ENCODE measurements at regions not wholly inside any gene's neighbourhood (a gene's known extent, or its start where the extent isn't known, plus 50 kb on each side); places are given as distances from the start of the nearest gene placed in this dataset.

DNA sequence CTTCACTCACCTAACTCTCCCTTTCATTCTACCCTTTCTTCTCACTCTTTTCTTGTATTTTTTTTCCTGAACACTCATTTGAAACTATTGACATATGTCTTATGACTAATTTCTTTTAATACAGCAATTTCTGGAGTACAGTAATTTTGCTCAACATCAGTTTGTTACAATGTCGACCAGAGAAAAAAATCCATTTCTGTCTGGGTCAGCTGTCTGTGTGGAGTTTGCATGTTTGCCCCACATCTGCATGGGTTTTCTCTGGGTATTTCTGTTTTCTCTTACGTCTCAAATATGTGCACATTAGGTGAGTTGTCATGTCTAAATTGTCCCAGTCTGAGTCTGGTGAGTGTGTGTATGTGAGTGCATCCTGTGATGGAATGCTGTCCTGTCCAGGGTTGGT, 294.8 kb downstream of the HS3ST1 start:
- no peak for DNase-seq
- no peak overlapping the region for H3K27ac Mint-ChIP-seq (ENCODE audit: unreplicated experiment)
- BruUV-seq (replicated peaks): no TSS peak
- ChIA-PET POLR2A (no interaction called here), CTCF (no interaction called here)
- Histone ChIP-seq H3K9me3 (no peaks in the 10 kb centered on the region), H3K36me3 (ENCODE audit: control insufficient read depth, insufficient read depth, low read length) (no peaks in the 10 kb centered on the region), H3K4me3 (ENCODE audit: low read depth, low read length) (no peak overlapping the region), H3K27me3 (replicated peaks; ENCODE audit: control insufficient read depth, insufficient read depth, low read length) (no peaks in the 10 kb centered on the region), H3K4me1 (peaks cover 4% of the 10 kb centered on the region)
- no peak overlapping the region for H3K4me3 Mint-ChIP-seq (ENCODE audit: unreplicated experiment)
- peaks cover 13% of the 10 kb centered on the region for H3K4me1 Mint-ChIP-seq (ENCODE audit: low read depth, unreplicated experiment)
- no peaks in the 10 kb centered on the region for H3K27me3 Mint-ChIP-seq (ENCODE audit: insufficient read depth, unreplicated experiment)
- H3K36me3 Mint-ChIP-seq (ENCODE audit: insufficient read depth, unreplicated experiment): no peaks in the 10 kb centered on the region
- intact Hi-C loops (cut with micrococcal nuclease; ENCODE audit: unreplicated experiment): no loop called here
- TF ChIP-seq, protein P1, sequence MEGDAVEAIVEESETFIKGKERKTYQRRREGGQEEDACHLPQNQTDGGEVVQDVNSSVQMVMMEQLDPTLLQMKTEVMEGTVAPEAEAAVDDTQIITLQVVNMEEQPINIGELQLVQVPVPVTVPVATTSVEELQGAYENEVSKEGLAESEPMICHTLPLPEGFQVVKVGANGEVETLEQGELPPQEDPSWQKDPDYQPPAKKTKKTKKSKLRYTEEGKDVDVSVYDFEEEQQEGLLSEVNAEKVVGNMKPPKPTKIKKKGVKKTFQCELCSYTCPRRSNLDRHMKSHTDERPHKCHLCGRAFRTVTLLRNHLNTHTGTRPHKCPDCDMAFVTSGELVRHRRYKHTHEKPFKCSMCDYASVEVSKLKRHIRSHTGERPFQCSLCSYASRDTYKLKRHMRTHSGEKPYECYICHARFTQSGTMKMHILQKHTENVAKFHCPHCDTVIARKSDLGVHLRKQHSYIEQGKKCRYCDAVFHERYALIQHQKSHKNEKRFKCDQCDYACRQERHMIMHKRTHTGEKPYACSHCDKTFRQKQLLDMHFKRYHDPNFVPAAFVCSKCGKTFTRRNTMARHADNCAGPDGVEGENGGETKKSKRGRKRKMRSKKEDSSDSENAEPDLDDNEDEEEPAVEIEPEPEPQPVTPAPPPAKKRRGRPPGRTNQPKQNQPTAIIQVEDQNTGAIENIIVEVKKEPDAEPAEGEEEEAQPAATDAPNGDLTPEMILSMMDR (IDR thresholded peaks at IDR 0.05; ENCODE audit: insufficient read depth in 1 of 2, low read depth in 1 of 2, low read length in 1 of 2, severe bottlenecking in 1 of 2, unreplicated experiment in 1 of 2): no peak
- H3K9me3 Mint-ChIP-seq (ENCODE audit: unreplicated experiment): peaks cover 33% of the 10 kb centered on the region

DNA sequence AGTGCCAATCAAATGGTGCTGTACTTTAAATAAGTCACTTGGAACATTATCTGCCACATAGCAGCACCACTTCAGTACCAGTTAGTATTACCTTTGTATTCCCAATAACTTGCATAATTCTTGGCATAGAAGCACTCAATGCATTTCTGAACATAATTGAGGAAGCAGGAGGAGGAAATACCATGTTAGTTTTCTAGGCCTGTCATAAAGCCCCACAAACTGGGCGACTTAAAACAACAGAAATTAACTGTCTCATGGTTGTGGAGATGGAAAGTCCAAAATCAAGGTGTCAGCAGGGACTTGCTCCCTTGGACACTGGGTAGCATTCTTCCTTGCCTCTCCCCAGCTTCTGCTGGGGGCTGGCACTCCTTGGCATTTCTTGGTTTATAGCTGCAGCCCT, 296.2 kb downstream of the HS3ST1 start:
- H3K27me3 ChIP-seq (replicated peaks; ENCODE audit: control insufficient read depth, insufficient read depth, low read length): no peaks in the 10 kb centered on the region
- no peaks in the 10 kb centered on the region for H3K36me3 ChIP-seq (ENCODE audit: control insufficient read depth, insufficient read depth, low read length)
- no peak for DNase-seq
- no peak overlapping the region for H3K4me3 ChIP-seq (ENCODE audit: low read depth, low read length)
- CTCF ChIA-PET: no interaction called here
- no peaks in the 10 kb centered on the region for H3K27me3 Mint-ChIP-seq (ENCODE audit: insufficient read depth, unreplicated experiment)
- BruUV-seq (replicated peaks): no TSS peak
- TF ChIP-seq, protein P1 (IDR thresholded peaks at IDR 0.05; ENCODE audit: insufficient read depth in 1 of 2, low read depth in 1 of 2, low read length in 1 of 2, severe bottlenecking in 1 of 2, unreplicated experiment in 1 of 2): no peak
- no peaks in the 10 kb centered on the region for H3K36me3 Mint-ChIP-seq (ENCODE audit: insufficient read depth, unreplicated experiment)
- H3K4me3 Mint-ChIP-seq (ENCODE audit: unreplicated experiment): no peak overlapping the region
- peaks cover 4% of the 10 kb centered on the region for H3K4me1 ChIP-seq
- no peaks in the 10 kb centered on the region for H3K9me3 ChIP-seq
- no peak overlapping the region for H3K27ac Mint-ChIP-seq (ENCODE audit: unreplicated experiment)
- intact Hi-C loops (cut with micrococcal nuclease; ENCODE audit: unreplicated experiment): no loop called here
- POLR2A ChIA-PET: no interaction called here
- peaks cover 13% of the 10 kb centered on the region for H3K4me1 Mint-ChIP-seq (ENCODE audit: low read depth, unreplicated experiment)
- H3K9me3 Mint-ChIP-seq (ENCODE audit: unreplicated experiment): peaks cover 33% of the 10 kb centered on the region

DNA sequence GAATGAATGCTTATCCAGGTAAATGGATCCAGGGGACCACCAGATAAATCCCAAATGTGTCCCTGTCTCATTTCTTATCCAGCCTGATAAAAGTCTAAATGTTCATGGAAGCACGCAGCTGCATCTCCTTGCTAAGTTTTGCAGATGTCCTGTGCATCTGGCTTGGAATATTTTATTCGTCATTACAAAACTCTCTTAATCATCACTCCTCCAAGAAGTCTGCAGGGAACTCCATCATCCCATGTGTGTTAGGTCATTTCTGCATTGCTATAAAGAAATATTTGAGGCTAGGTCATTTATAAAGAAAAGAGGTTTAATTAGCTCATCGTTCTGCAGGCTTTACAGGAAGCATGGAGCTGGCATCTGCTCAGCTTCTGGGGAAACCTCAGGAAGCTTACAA, 297.2 kb downstream of the HS3ST1 start:
- TF ChIP-seq, protein P1 (IDR thresholded peaks at IDR 0.05; ENCODE audit: insufficient read depth in 1 of 2, low read depth in 1 of 2, low read length in 1 of 2, severe bottlenecking in 1 of 2, unreplicated experiment in 1 of 2): no peak
- intact Hi-C loops (cut with micrococcal nuclease; ENCODE audit: unreplicated experiment): no loop called here
- Histone ChIP-seq H3K4me3 (ENCODE audit: low read depth, low read length) (no peak overlapping the region), H3K9me3 (no peaks in the 10 kb centered on the region), H3K27me3 (replicated peaks; ENCODE audit: control insufficient read depth, insufficient read depth, low read length) (no peaks in the 10 kb centered on the region), H3K4me1 (peaks cover 4% of the 10 kb centered on the region), H3K36me3 (ENCODE audit: control insufficient read depth, insufficient read depth, low read length) (no peaks in the 10 kb centered on the region)
- Mint-ChIP-seq H3K4me1 (ENCODE audit: low read depth, unreplicated experiment) (peaks cover 13% of the 10 kb centered on the region), H3K9me3 (ENCODE audit: unreplicated experiment) (peaks cover 36% of the 10 kb centered on the region), H3K27me3 (ENCODE audit: insufficient read depth, unreplicated experiment) (no peaks in the 10 kb centered on the region), H3K36me3 (ENCODE audit: insufficient read depth, unreplicated experiment) (peaks cover 3% of the 10 kb centered on the region), H3K4me3 (ENCODE audit: unreplicated experiment) (no peak overlapping the region), H3K27ac (ENCODE audit: unreplicated experiment) (no peak overlapping the region)
- no TSS peak for BruUV-seq (replicated peaks)
- no peak for DNase-seq
- POLR2A ChIA-PET: no interaction called here
- CTCF ChIA-PET: no interaction called here
